ENCODE measurements at regions not wholly inside any gene's neighbourhood (a gene's known extent, or its start where the extent isn't known, plus 50 kb on each side); places are given as distances from the start of the nearest gene placed in this dataset.
A peak's percentile ranks its signal among the peaks of the same experiment; 100 is the strongest.

- intact Hi-C loops (cut with DNase I), result no loop called here
- no peaks in the 10 kb centered on the region for H3K4me1 ChIP-seq
- TF ChIP-seq CTCF (IDR thresholded peaks at IDR 0.05) (no peak), POLR2A (IDR thresholded peaks at IDR 0.05) (no peak), EP300 (IDR thresholded peaks at IDR 0.05) (no peak), POLR2AphosphoS5 (IDR thresholded peaks at IDR 0.05) (no peak)
- 8 to 38% methylated on average over 15 of the region's 15 CpGs for WGBS, 2 donors
- no peaks in the 10 kb centered on the region for H3K9me3 ChIP-seq
- DNase-seq, result no peak
- H3K27ac ChIP-seq, result no peak overlapping the region
- H3K4me3 ChIP-seq, result no peak overlapping the region
- H3K27me3 ChIP-seq, result no peaks in the 10 kb centered on the region
- H3K36me3 ChIP-seq, result no peaks in the 10 kb centered on the region
Observed at GRCh38 chr4:24657768-24658617, 73.6 kb upstream of the DHX15 start.

GRCh38 chr4:24659241-24659961 lies 75.0 kb upstream of the DHX15 start:
- Histone ChIP-seq H3K27ac (no peak overlapping the region), H3K36me3 (no peaks in the 10 kb centered on the region), H3K4me1 (no peaks in the 10 kb centered on the region), H3K4me3 (no peak overlapping the region), H3K9me3 (no peaks in the 10 kb centered on the region), H3K27me3 (no peaks in the 10 kb centered on the region)
- no peak for TF ChIP-seq CTCF (IDR thresholded peaks at IDR 0.05)
- TF ChIP-seq POLR2A (IDR thresholded peaks at IDR 0.05), result no peak
- TF ChIP-seq EP300 (IDR thresholded peaks at IDR 0.05), result no peak
- no peak for TF ChIP-seq POLR2AphosphoS5 (IDR thresholded peaks at IDR 0.05)
- intact Hi-C loops (cut with DNase I), result no loop called here
- WGBS, 2 donors, result 13 to 51% methylated on average over 3 of the region's 3 CpGs
- DNase-seq, result no peak

GRCh38 chr4:24662056-24662455 lies 77.7 kb upstream of the DHX15 start:
- intact Hi-C loops (cut with DNase I), result no loop called here
- Histone ChIP-seq H3K27ac (no peak overlapping the region), H3K27me3 (no peaks in the 10 kb centered on the region), H3K36me3 (no peaks in the 10 kb centered on the region), H3K4me1 (no peaks in the 10 kb centered on the region), H3K4me3 (no peak overlapping the region), H3K9me3 (no peaks in the 10 kb centered on the region)
- WGBS, 2 donors, result 84% methylated on average over 6 of the region's 6 CpGs
- no peak for DNase-seq
- TF ChIP-seq POLR2A (IDR thresholded peaks at IDR 0.05) (no peak), EP300 (IDR thresholded peaks at IDR 0.05) (no peak)

DNA sequence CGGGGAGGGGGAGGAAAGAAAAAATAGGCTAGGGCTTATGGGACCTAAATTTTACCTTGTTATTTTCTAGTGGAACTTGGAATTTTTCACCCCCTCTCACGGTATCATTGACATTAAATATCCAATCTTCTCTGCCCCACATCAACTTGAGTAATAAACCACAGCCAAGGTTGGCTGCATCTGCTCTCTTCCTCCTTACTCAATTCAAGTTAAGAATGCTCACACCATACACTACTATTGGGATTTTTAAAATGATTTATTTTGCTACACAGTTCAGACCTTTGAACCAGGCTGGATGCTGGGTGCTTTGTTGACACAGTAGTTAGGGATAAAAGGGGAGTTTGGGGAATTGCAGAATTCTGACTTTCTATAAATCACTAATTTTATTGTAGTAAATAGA lies 78.2 kb upstream of the DHX15 start:
- TF ChIP-seq CTCF (IDR thresholded peaks at IDR 0.05) (no peak), EP300 (IDR thresholded peaks at IDR 0.05) (no peak), POLR2A (IDR thresholded peaks at IDR 0.05) (no peak), POLR2AphosphoS5 (IDR thresholded peaks at IDR 0.05) (no peak)

DNA sequence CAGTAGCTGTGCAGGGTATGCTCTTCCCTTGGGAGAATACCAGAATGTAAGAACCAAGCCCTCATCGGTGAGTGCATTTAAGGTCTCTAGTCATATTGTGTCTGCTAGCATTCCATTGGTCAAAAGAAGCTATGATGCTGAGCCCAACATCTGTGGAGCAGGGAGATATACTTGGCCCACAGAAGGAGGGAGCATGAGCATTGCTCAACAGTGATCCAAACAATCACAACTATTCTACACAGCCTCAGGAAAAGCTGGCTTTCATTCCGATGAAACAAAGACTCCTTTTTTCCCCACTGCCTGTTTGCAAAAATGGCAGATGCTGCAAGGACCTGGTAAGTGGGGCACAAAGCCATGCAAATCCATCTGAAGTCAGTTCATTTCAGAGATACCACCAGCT lies 80.6 kb upstream of the DHX15 start:
- intact Hi-C loops (cut with DNase I), result no loop called here
- no peak for DNase-seq
- Histone ChIP-seq H3K27ac (peak overlapping the region in 1 of 4 donors; percentile 24), H3K36me3 (no peaks in the 10 kb centered on the region), H3K4me1 (no peaks in the 10 kb centered on the region), H3K4me3 (no peak overlapping the region), H3K9me3 (no peaks in the 10 kb centered on the region), H3K27me3 (no peaks in the 10 kb centered on the region)
- TF ChIP-seq EP300 (IDR thresholded peaks at IDR 0.05), result no peak
- no peak for TF ChIP-seq POLR2A (IDR thresholded peaks at IDR 0.05)
- TF ChIP-seq CTCF (IDR thresholded peaks at IDR 0.05), result no peak
- TF ChIP-seq POLR2AphosphoS5 (IDR thresholded peaks at IDR 0.05), result no peak
- WGBS, 2 donors, result 79 to 91% methylated on average over 2 of the region's 2 CpGs

More for the DNA sequence above, 78.2 kb upstream of the DHX15 start:
- DNase-seq, result no peak
- Histone ChIP-seq H3K27me3 (no peaks in the 10 kb centered on the region), H3K36me3 (no peaks in the 10 kb centered on the region), H3K4me1 (no peaks in the 10 kb centered on the region), H3K27ac (no peak overlapping the region), H3K9me3 (no peaks in the 10 kb centered on the region), H3K4me3 (no peak overlapping the region)
- intact Hi-C loops (cut with DNase I), result no loop called here
- 56 to 73% methylated on average over 2 of the region's 2 CpGs for WGBS, 2 donors
